Endodermal cell (in vitro differentiated cells): ENCODE measurements at regions not wholly inside any gene's neighbourhood (a gene's known extent, or its start where the extent isn't known, plus 50 kb on each side); places are given as distances from the start of the nearest gene placed in this dataset.

ENCODE experiments used
- DNase-seq: peaks from one replicate; pipeline ENCODE4 v3.0.0-alpha.2; 2017
- H3K27ac ChIP-seq: 2 replicates; pipeline ENCODE4 v1.5.1; 2013; ENCODE audit warnings: mild to moderate bottlenecking, low read depth, low read length, moderate library complexity
- H3K27me3 ChIP-seq: 2 replicates; pipeline ENCODE4 v1.6.1; 2013; ENCODE audit warnings: mild to moderate bottlenecking, low read length, moderate library complexity; ENCODE audit not compliant: insufficient read depth, control insufficient read depth, poor library complexity, severe bottlenecking
- H3K36me3 ChIP-seq: 2 replicates; pipeline ENCODE4 v1.7.0; 2013; ENCODE audit warnings: mild to moderate bottlenecking, low read length, moderate library complexity; ENCODE audit not compliant: control insufficient read depth, insufficient read depth
- H3K4me1 ChIP-seq: one replicate; pipeline ENCODE4 v1.7.0; 2013; ENCODE audit warnings: low read length; ENCODE audit not compliant: control insufficient read depth, insufficient read depth
- H3K4me3 ChIP-seq: 2 replicates; pipeline ENCODE4 v1.5.1; 2013; ENCODE audit warnings: mild to moderate bottlenecking, low read length, moderate library complexity
- H3K9ac ChIP-seq: 2 replicates; pipeline ENCODE4 v1.6.1; 2013; ENCODE audit warnings: mild to moderate bottlenecking, low read length, moderate library complexity; ENCODE audit not compliant: poor library complexity, severe bottlenecking; ENCODE audit errors: extremely low read depth
- H3K9me3 ChIP-seq: 2 replicates; pipeline ENCODE4 v1.6.1; 2013; ENCODE audit warnings: mild to moderate bottlenecking, low read length, moderate library complexity; ENCODE audit not compliant: control insufficient read depth
- H3K27ac Mint-ChIP-seq: 2 replicates; pipeline ENCODE4 v1.8.0; 2020; ENCODE audit warnings: mixed read lengths
- H3K27me3 Mint-ChIP-seq: 2 replicates; pipeline ENCODE4 v1.8.0; 2021; ENCODE audit warnings: mild to moderate bottlenecking, mixed read lengths; ENCODE audit not compliant: insufficient read depth
- H3K36me3 Mint-ChIP-seq: 2 replicates; pipeline ENCODE4 v1.8.0; 2020; ENCODE audit warnings: low read depth, mixed read lengths
- H3K4me1 Mint-ChIP-seq: 2 replicates; pipeline ENCODE4 v1.8.0; 2020; ENCODE audit warnings: mixed read lengths
- H3K4me3 Mint-ChIP-seq: 2 replicates; pipeline ENCODE4 v1.8.0; 2020; ENCODE audit warnings: mild to moderate bottlenecking, moderate library complexity, mixed read lengths
- H3K9me3 Mint-ChIP-seq: 2 replicates; pipeline ENCODE4 v1.8.0; 2020; ENCODE audit warnings: mild to moderate bottlenecking, mixed read lengths
- WGBS, 2 experiments: methylation state at CpG; one replicate each; pipeline versions ENCODE4 v1.1.5 to v1.1.7; 2013; ENCODE audit warnings: missing lambda C conversion rate in 2 of 2, mixed read lengths in 1 of 2; ENCODE audit not compliant: insufficient coverage in 1 of 2, insufficient read length in 1 of 2; 5-methylcytosine and 5-hydroxymethylcytosine counted together
- TF ChIP-seq, protein P1 (sequence below): fragments of 200-600 bp; sonication (generic); conservative IDR thresholded peaks from 2 replicates; pipeline ENCODE4 v1.5.0; 2021; ENCODE audit warnings: antibody characterized with exemption, mild to moderate bottlenecking

GRCh38 chr15:24067733-24068501 is 380.8 kb upstream of the NDN start:
- Mint-ChIP-seq H3K4me3 (no peak overlapping the region), H3K9me3 (peaks cover 78% of the 10 kb centered on the region), H3K27me3 (no peaks in the 10 kb centered on the region), H3K27ac (no peak overlapping the region), H3K4me1 (peaks cover 5% of the 10 kb centered on the region), H3K36me3 (no peaks in the 10 kb centered on the region)
- 60 to 78% methylated on average over 8 to 10 of the region's 10 CpGs for WGBS, 2 experiments
- no peak overlapping the region for H3K27ac ChIP-seq
- no peaks in the 10 kb centered on the region for H3K36me3 ChIP-seq
- peaks cover 37% of the 10 kb centered on the region for H3K9me3 ChIP-seq
- TF ChIP-seq, protein P1, sequence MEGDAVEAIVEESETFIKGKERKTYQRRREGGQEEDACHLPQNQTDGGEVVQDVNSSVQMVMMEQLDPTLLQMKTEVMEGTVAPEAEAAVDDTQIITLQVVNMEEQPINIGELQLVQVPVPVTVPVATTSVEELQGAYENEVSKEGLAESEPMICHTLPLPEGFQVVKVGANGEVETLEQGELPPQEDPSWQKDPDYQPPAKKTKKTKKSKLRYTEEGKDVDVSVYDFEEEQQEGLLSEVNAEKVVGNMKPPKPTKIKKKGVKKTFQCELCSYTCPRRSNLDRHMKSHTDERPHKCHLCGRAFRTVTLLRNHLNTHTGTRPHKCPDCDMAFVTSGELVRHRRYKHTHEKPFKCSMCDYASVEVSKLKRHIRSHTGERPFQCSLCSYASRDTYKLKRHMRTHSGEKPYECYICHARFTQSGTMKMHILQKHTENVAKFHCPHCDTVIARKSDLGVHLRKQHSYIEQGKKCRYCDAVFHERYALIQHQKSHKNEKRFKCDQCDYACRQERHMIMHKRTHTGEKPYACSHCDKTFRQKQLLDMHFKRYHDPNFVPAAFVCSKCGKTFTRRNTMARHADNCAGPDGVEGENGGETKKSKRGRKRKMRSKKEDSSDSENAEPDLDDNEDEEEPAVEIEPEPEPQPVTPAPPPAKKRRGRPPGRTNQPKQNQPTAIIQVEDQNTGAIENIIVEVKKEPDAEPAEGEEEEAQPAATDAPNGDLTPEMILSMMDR: no peak
- no peaks in the 10 kb centered on the region for H3K4me1 ChIP-seq
- no peak overlapping the region for H3K4me3 ChIP-seq
- DNase-seq: no peak
- no peak overlapping the region for H3K9ac ChIP-seq
- H3K27me3 ChIP-seq: no peaks in the 10 kb centered on the region

DNA sequence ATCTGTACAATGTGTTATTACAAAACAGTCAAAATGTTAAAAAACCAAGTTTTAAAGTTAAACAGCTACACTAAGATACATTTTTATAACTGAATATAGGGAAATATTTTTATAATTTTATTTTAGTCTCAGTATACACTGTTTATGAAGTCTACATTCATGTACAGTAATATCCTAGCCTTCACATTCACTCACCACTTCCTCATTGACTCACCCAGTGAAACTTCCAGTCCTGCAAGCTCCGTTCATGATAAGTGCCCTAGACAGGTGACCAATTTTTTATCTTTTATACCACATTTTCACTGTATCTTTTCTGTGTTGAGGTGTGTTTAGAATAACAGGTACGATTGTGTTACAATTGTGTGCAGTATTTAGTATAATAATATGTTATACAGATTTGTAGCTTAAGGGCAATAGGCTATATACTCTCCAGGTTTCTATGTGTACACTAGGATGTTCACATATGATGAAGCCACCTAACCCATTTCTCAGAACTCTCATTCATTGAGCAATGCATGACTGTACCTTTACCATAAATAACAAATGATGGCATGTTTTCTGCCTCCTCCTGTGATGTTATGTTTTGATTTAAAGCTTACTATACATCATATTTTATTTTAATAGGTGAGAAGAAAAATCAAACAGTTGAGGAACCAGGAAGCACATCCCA is 388.4 kb upstream of the NDN start:
- H3K9me3 ChIP-seq: peaks cover 56% of the 10 kb centered on the region
- TF ChIP-seq, protein P1: no peak
- peaks cover 58% of the 10 kb centered on the region for H3K9me3 Mint-ChIP-seq
- no peaks in the 10 kb centered on the region for H3K36me3 ChIP-seq
- H3K36me3 Mint-ChIP-seq: no peaks in the 10 kb centered on the region
- H3K27ac ChIP-seq: no peak overlapping the region
- no peaks in the 10 kb centered on the region for H3K4me1 Mint-ChIP-seq
- H3K27me3 ChIP-seq: no peaks in the 10 kb centered on the region
- H3K4me1 ChIP-seq: no peaks in the 10 kb centered on the region
- no peak overlapping the region for H3K4me3 ChIP-seq
- 40% methylated on average over 1 of the region's 2 CpGs; no CpG with 5 or more reads in 1 of the 2 experiments for WGBS, 2 experiments
- DNase-seq: no peak
- H3K27ac Mint-ChIP-seq: no peak overlapping the region
- no peaks in the 10 kb centered on the region for H3K27me3 Mint-ChIP-seq
- no peak overlapping the region for H3K4me3 Mint-ChIP-seq
- no peak overlapping the region for H3K9ac ChIP-seq

DNA sequence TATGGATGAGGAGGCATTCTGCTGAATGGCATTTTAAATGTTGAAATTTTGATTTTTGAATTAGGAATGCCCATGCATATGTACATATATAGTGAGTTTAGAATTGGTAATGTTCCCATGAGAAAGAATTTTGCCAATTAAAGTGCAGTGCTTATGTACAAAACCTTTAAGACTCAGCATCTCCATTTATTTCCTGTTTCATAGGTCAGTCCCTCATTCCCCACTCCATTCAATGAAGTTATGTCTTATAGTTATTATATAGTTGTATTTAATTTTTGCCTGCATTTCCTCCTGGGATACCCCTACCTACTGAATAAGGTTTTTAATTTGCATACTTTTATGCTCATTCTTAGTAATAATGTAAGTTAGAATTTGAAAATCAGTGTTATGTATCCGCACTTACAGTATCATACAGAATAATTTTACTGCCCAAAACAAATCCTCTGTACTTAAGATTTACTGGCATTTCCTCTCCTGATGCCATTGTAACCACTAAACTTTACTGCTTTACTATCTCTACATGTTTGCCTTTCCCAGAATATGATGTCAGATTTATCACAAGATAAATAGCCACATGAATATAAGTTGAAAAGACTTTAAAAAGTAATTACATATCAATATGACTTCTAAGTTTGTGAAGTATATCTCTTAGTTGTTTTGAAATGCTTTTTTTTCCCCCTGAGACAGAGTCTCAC is 389.1 kb upstream of the NDN start:
- 88% methylated on average over 1 of the region's 1 CpG; no CpG with 5 or more reads in 1 of the 2 experiments for WGBS, 2 experiments
- Mint-ChIP-seq H3K4me3 (no peak overlapping the region), H3K36me3 (no peaks in the 10 kb centered on the region), H3K4me1 (no peaks in the 10 kb centered on the region), H3K27ac (no peak overlapping the region), H3K27me3 (no peaks in the 10 kb centered on the region), H3K9me3 (peaks cover 60% of the 10 kb centered on the region)
- no peak overlapping the region for H3K9ac ChIP-seq
- H3K27me3 ChIP-seq: no peaks in the 10 kb centered on the region
- H3K4me1 ChIP-seq: no peaks in the 10 kb centered on the region
- no peak for DNase-seq
- no peak overlapping the region for H3K4me3 ChIP-seq
- H3K9me3 ChIP-seq: peaks cover 52% of the 10 kb centered on the region
- H3K36me3 ChIP-seq: no peaks in the 10 kb centered on the region
- TF ChIP-seq, protein P1: no peak
- H3K27ac ChIP-seq: no peak overlapping the region
